GM12878 (cell line): ENCODE measurements at regions not wholly inside any gene's neighbourhood (a gene's known extent, or its start where the extent isn't known, plus 50 kb on each side); places are given as distances from the start of the nearest gene placed in this dataset.

ENCODE experiments used
- BACH1 ChIP-seq: fragments of 450-650 bp; IDR thresholded peaks from 2 replicates; pipeline ENCODE4 v1.6.1; 2017; ENCODE audit warnings: mild to moderate bottlenecking, borderline replicate concordance
- ETV6 ChIP-seq, 2 experiments: fragments of 450-650 bp in 1 of 2; IDR thresholded peaks in 1 of 2; conservative IDR thresholded peaks in 1 of 2; 2 replicates each; pipeline ENCODE4 v1.6.1; 2014; ENCODE audit warnings: antibody characterized with exemption in 1 of 2, borderline replicate concordance in 1 of 2, low read depth in 1 of 2, mild to moderate bottlenecking in 1 of 2, moderate library complexity in 1 of 2
- IKZF1 ChIP-seq: fragments of 450-650 bp; conservative IDR thresholded peaks from 2 replicates; pipeline ENCODE4 v1.6.1; 2017; ENCODE audit warnings: antibody characterized with exemption, mild to moderate bottlenecking
- KAT2A ChIP-seq: conservative IDR thresholded peaks from 2 replicates; pipeline ENCODE4 v1.6.1; 2011; ENCODE audit warnings: low read depth, low read length; ENCODE audit not compliant: control insufficient read depth
- SMC3 ChIP-seq: IDR thresholded peaks from 2 replicates; pipeline ENCODE4 v1.6.1; 2011; ENCODE audit warnings: low read length, improper control_type of control experiment, borderline replicate concordance
- YY1 ChIP-seq: IDR thresholded peaks from 2 replicates; pipeline ENCODE4 v1.6.1; 2011; ENCODE audit warnings: low read depth, mild to moderate bottlenecking, low read length
- ZNF24 ChIP-seq: fragments of 450-650 bp; IDR thresholded peaks from 2 replicates; pipeline ENCODE4 v1.6.1; 2017; ENCODE audit warnings: antibody characterized with exemption, mild to moderate bottlenecking
- TF ChIP-seq, protein P1 (sequence below), 3 experiments: IDR thresholded peaks in 2 of 3; conservative IDR thresholded peaks in 1 of 3; 2 replicates each; pipeline ENCODE4 v1.5.1; 2011; ENCODE audit warnings: low read depth in 3 of 3, low read length in 3 of 3, mild to moderate bottlenecking in 3 of 3, control low read depth in 2 of 3, moderate library complexity in 2 of 3, inconsistent platforms in 1 of 3, mixed read lengths in 1 of 3; ENCODE audit not compliant: control insufficient read depth in 2 of 3, insufficient read depth in 1 of 3; ENCODE audit errors: extremely low read depth in 1 of 3
- TF ChIP-seq, protein P2 (sequence below): IDR thresholded peaks from 2 replicates; pipeline ENCODE4 v1.6.1; 2011; ENCODE audit warnings: borderline replicate concordance, low read depth, mild to moderate bottlenecking, moderate library complexity, mixed read lengths, low read length; ENCODE audit not compliant: insufficient read depth; ENCODE audit errors: extremely low read length

DNA sequence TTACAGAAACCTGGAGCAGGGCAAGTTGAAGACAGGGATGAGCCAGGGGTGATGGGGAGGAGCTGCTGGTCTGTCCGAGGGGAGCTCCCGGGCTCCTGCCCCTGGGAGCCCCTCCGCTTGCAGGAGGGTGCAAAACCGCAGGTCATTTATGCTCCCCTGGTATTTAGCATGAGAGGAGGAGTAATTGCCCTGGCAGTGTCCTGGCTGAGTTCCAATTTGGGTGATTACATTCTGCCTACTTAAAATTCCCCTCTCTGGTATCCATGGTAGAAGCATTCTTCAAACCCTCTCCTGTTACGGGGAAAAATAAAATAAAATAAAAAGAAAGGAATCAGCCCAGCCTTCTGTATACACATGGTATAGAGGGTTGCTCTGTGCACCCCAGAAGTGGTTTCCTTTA lies 61.7 kb upstream of the VRK1 start:
- TF ChIP-seq, protein P1, sequence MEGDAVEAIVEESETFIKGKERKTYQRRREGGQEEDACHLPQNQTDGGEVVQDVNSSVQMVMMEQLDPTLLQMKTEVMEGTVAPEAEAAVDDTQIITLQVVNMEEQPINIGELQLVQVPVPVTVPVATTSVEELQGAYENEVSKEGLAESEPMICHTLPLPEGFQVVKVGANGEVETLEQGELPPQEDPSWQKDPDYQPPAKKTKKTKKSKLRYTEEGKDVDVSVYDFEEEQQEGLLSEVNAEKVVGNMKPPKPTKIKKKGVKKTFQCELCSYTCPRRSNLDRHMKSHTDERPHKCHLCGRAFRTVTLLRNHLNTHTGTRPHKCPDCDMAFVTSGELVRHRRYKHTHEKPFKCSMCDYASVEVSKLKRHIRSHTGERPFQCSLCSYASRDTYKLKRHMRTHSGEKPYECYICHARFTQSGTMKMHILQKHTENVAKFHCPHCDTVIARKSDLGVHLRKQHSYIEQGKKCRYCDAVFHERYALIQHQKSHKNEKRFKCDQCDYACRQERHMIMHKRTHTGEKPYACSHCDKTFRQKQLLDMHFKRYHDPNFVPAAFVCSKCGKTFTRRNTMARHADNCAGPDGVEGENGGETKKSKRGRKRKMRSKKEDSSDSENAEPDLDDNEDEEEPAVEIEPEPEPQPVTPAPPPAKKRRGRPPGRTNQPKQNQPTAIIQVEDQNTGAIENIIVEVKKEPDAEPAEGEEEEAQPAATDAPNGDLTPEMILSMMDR (IDR thresholded peaks at IDR 0.05 in 2 of 3, conservative IDR thresholded peaks at IDR 0.05 in 1 of 3; ENCODE audit: control insufficient read depth in 2 of 3, extremely low read depth in 1 of 3, insufficient read depth in 1 of 3, low read depth in 3 of 3, low read length in 3 of 3) = no peak
- no peak for TF ChIP-seq SMC3
- no peak for TF ChIP-seq YY1
- TF ChIP-seq ZNF24 = no peak
- TF ChIP-seq KAT2A = no peak
- TF ChIP-seq ETV6 (conservative IDR thresholded peaks at IDR 0.05 in 1 of 2, IDR thresholded peaks at IDR 0.05 in 1 of 2; ENCODE audit: borderline replicate concordance in 1 of 2, low read depth in 1 of 2) = no peak
- TF ChIP-seq IKZF1 = no peak
- TF ChIP-seq, protein P2, sequence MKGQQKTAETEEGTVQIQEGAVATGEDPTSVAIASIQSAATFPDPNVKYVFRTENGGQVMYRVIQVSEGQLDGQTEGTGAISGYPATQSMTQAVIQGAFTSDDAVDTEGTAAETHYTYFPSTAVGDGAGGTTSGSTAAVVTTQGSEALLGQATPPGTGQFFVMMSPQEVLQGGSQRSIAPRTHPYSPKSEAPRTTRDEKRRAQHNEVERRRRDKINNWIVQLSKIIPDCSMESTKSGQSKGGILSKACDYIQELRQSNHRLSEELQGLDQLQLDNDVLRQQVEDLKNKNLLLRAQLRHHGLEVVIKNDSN = no peak
- no peak for TF ChIP-seq BACH1
